CD14-positive monocyte (primary cell): ENCODE measurements at regions not wholly inside any gene's neighbourhood (a gene's known extent, or its start where the extent isn't known, plus 50 kb on each side); places are given as distances from the start of the nearest gene placed in this dataset.
"Not testable (repeated sequence)": the region's sequence is repeated elsewhere in the genome, so short reads cannot be mapped to it uniquely, and the experiment has no call there.

Source experiments
- DNase-seq, 3 donors: peaks; one replicate each; pipeline ENCODE4 v3.0.0-alpha.2; 2011 to 2022
- H2AFZ ChIP-seq: 2 replicates; pipeline ENCODE4 v1.6.0; 2012; ENCODE audit warnings: mild to moderate bottlenecking, low read depth, low read length, inconsistent platforms; ENCODE audit not compliant: insufficient read depth, poor library complexity, severe bottlenecking
- H3K27ac ChIP-seq, 2 donors: 1 replicate in 1 of 2; 2 replicates in 1 of 2; pipeline ENCODE4 v1.5.1; 2012 to 2013; ENCODE audit warnings: low read length in 2 of 2, control low read depth in 1 of 2, inconsistent platforms in 1 of 2, low read depth in 1 of 2, mild to moderate bottlenecking in 1 of 2
- H3K27me3 ChIP-seq, 2 donors: one replicate each; pipeline versions ENCODE4 v1.6.0 to v1.6.1; 2011 to 2013; ENCODE audit warnings: low read length in 2 of 2; ENCODE audit not compliant: control insufficient read depth in 2 of 2, insufficient read depth in 2 of 2
- H3K36me3 ChIP-seq, 2 donors: replicated peaks in 1 of 2; 1 replicate in 1 of 2; 2 replicates in 1 of 2; pipeline versions ENCODE4 v1.5.1 to v1.6.1; 2012 to 2013; ENCODE audit warnings: low read length in 2 of 2, control low read depth in 1 of 2, inconsistent platforms in 1 of 2, mild to moderate bottlenecking in 1 of 2; ENCODE audit not compliant: insufficient read depth in 2 of 2, control insufficient read depth in 1 of 2
- H3K4me1 ChIP-seq, 2 donors: 1 replicate in 1 of 2; 2 replicates in 1 of 2; pipeline versions ENCODE4 v1.5.1 to v1.6.1; 2012 to 2013; ENCODE audit warnings: low read length in 2 of 2, control low read depth in 1 of 2, inconsistent platforms in 1 of 2, mild to moderate bottlenecking in 1 of 2, moderate library complexity in 1 of 2; ENCODE audit not compliant: insufficient read depth in 2 of 2, control insufficient read depth in 1 of 2
- H3K4me2 ChIP-seq: replicated peaks from 2 replicates; pipeline ENCODE3; 2012; ENCODE audit warnings: low read length, moderate library complexity, mild to moderate bottlenecking; ENCODE audit not compliant: poor library complexity, severe bottlenecking; ENCODE audit errors: extremely low read depth
- H3K4me3 ChIP-seq, 3 experiments: fragments of 200-600 bp in 1 of 3; sonication (generic) in 1 of 3; replicated peaks in 1 of 3; 1 replicate in 2 of 3; 2 replicates in 1 of 3; pipeline ENCODE4 v1.5.1; 2011 to 2013; ENCODE audit warnings: low read length in 3 of 3, mild to moderate bottlenecking in 3 of 3, control low read depth in 2 of 3, low read depth in 2 of 3, inconsistent platforms in 1 of 3, moderate library complexity in 1 of 3
- H3K79me2 ChIP-seq: 2 replicates; pipeline ENCODE4 v1.6.0; 2012; ENCODE audit warnings: mild to moderate bottlenecking, control low read depth, inconsistent platforms, low read length, moderate library complexity; ENCODE audit not compliant: insufficient read depth
- H3K9ac ChIP-seq: 2 replicates; pipeline ENCODE4 v1.6.0; 2017; ENCODE audit warnings: low read length, mild to moderate bottlenecking; ENCODE audit not compliant: insufficient read depth, poor library complexity, severe bottlenecking
- H3K9me3 ChIP-seq, 2 donors: replicated peaks in 1 of 2; 1 replicate in 1 of 2; 2 replicates in 1 of 2; pipeline versions ENCODE4 v1.5.1 to v1.6.1; 2012 to 2013; ENCODE audit warnings: low read length in 2 of 2, control low read depth in 1 of 2; ENCODE audit not compliant: control insufficient read depth in 1 of 2, insufficient read depth in 1 of 2
- H4K20me1 ChIP-seq: 2 replicates; pipeline ENCODE4 v1.6.0; 2012; ENCODE audit warnings: mild to moderate bottlenecking, low read length, control low read depth, moderate library complexity; ENCODE audit not compliant: insufficient read depth
- H3K27ac Mint-ChIP-seq, 7 donors: one replicate each; pipeline ENCODE4 v1.8.0; 2020; ENCODE audit warnings: mild to moderate bottlenecking in 7 of 7, mixed read lengths in 7 of 7, moderate library complexity in 6 of 7, inconsistent platforms in 2 of 7
- H3K27me3 Mint-ChIP-seq, 3 donors: one replicate each; pipeline ENCODE4 v1.8.0; 2021 to 2022; ENCODE audit warnings: low read depth in 3 of 3, mild to moderate bottlenecking in 3 of 3, mixed read lengths in 3 of 3, moderate library complexity in 3 of 3, inconsistent platforms in 1 of 3
- H3K36me3 Mint-ChIP-seq, 2 donors: one replicate each; pipeline ENCODE4 v1.8.0; 2020; ENCODE audit warnings: mixed read lengths in 2 of 2, inconsistent platforms in 1 of 2, mild to moderate bottlenecking in 1 of 2
- H3K4me1 Mint-ChIP-seq: one replicate; pipeline ENCODE4 v1.8.0; 2020; ENCODE audit warnings: mild to moderate bottlenecking, mixed read lengths
- H3K4me3 Mint-ChIP-seq, 2 donors: one replicate each; pipeline ENCODE4 v1.8.0; 2020; ENCODE audit warnings: mild to moderate bottlenecking in 2 of 2, mixed read lengths in 2 of 2, moderate library complexity in 1 of 2
- H3K9me3 Mint-ChIP-seq, 7 donors: one replicate each; pipeline ENCODE4 v1.8.0; 2020 to 2022; ENCODE audit warnings: mixed read lengths in 7 of 7, mild to moderate bottlenecking in 6 of 7, moderate library complexity in 6 of 7, inconsistent platforms in 2 of 7
- WGBS: methylation state at CpG from one replicate; pipeline ENCODE4 v1.1.5; 2013; ENCODE audit warnings: missing lambda C conversion rate; ENCODE audit not compliant: insufficient coverage; 5-methylcytosine and 5-hydroxymethylcytosine counted together
- intact Hi-C, 2 donors: fragments of 100-400 bp; cut with micrococcal nuclease; formaldehyde crosslinking; loops; one replicate each; pipeline versions ENCODE4 v1.15.0 to v1.15.1; 2023

DNA sequence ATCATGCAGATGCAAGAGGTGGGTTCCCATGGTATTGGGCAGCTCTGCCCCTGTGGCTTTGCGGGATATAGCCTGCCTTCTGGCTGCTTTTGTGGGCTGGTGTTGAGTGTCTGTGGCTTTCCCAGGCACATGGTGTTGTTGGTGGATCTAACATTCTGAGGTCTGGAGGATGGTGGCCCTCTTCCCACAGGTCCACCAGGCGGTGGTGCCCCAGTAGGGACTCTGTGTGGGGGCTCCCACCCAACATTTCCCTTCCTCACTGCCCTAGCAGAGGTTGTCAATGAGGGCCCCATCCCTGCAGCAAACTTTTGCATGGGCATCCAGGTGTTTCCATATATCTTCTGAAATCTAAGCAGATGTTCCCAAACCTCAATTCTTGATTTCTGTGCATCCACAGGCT lies 420.5 kb upstream of the TPTE start:
- DNase-seq, H3K9me3 ChIP-seq, H3K36me3 Mint-ChIP-seq: not testable (repeated sequence)

DNA sequence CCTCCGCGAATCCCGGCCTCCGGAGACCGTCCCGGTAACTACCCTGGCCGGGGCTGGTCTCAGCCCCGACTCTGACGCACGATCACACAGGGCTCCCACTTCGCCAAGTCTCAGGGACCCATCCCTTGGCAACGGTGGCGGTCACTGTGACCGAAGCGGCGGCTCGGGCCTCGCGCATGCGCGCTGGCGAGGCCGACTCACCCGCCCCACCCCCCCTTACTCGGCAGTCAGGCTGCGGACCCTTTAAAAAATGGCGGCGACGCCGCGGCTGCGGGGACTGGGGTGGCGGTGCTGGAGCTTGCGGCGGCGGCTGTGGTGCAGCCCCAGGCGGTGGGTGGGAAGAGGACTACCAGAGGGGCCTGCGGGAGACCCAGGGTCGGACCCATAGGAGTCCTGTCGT lies 402.0 kb upstream of the TPTE start:
- H4K20me1 ChIP-seq, H3K36me3 Mint-ChIP-seq, H3K36me3 ChIP-seq, H3K79me2 ChIP-seq, H3K4me3 Mint-ChIP-seq, DNase-seq, H2AFZ ChIP-seq, H3K4me1 ChIP-seq, H3K4me3 ChIP-seq, intact Hi-C loops, H3K27me3 Mint-ChIP-seq, H3K9ac ChIP-seq, H3K27ac ChIP-seq, H3K4me1 Mint-ChIP-seq, H3K27me3 ChIP-seq, H3K27ac Mint-ChIP-seq, H3K4me2 ChIP-seq: not testable (repeated sequence)
- 69% methylated on average over 13 of the region's 40 CpGs for WGBS
- H3K9me3 ChIP-seq: peaks cover 29 to 39% of the 10 kb centered on the region in 2 donors
- H3K9me3 Mint-ChIP-seq: peaks cover 19 to 42% (median 25%) of the 10 kb centered on the region in 7 donors

More for the DNA sequence above, 420.5 kb upstream of the TPTE start:
- intact Hi-C loops, H3K4me1 ChIP-seq, H3K4me1 Mint-ChIP-seq, H2AFZ ChIP-seq, H3K4me3 ChIP-seq, H3K36me3 ChIP-seq, H4K20me1 ChIP-seq, H3K9me3 Mint-ChIP-seq, H3K27me3 Mint-ChIP-seq, H3K27ac ChIP-seq, H3K4me2 ChIP-seq, H3K4me3 Mint-ChIP-seq, H3K27me3 ChIP-seq, H3K79me2 ChIP-seq, H3K9ac ChIP-seq: not testable (repeated sequence)
- H3K27ac Mint-ChIP-seq: peak overlapping the region in 1 of 7 donors; percentile 53
- WGBS: no CpG with 5 or more reads among the region's 2 CpGs

GRCh38 chr21:10119746-10120535 lies 401.4 kb upstream of the TPTE start:
- peaks cover 19 to 42% (median 25%) of the 10 kb centered on the region in 7 donors for H3K9me3 Mint-ChIP-seq
- H3K27ac ChIP-seq, H2AFZ ChIP-seq, intact Hi-C loops, H3K4me2 ChIP-seq, H3K4me3 Mint-ChIP-seq, DNase-seq, H3K9ac ChIP-seq, H3K27me3 Mint-ChIP-seq, H3K4me1 ChIP-seq, H3K27ac Mint-ChIP-seq, H3K4me1 Mint-ChIP-seq, H4K20me1 ChIP-seq, H3K36me3 Mint-ChIP-seq, H3K79me2 ChIP-seq, H3K36me3 ChIP-seq, H3K27me3 ChIP-seq, H3K4me3 ChIP-seq: not testable (repeated sequence)
- peaks cover 29 to 39% of the 10 kb centered on the region in 2 donors for H3K9me3 ChIP-seq
- 72% methylated on average over 11 of the region's 58 CpGs for WGBS

- H3K4me3 ChIP-seq, H3K27me3 ChIP-seq, H3K4me3 Mint-ChIP-seq, H4K20me1 ChIP-seq, H3K36me3 ChIP-seq, H3K4me1 Mint-ChIP-seq, H3K27ac Mint-ChIP-seq, H3K27me3 Mint-ChIP-seq, H3K36me3 Mint-ChIP-seq, H3K27ac ChIP-seq, H3K79me2 ChIP-seq, H3K4me2 ChIP-seq, H3K4me1 ChIP-seq, H3K9ac ChIP-seq, intact Hi-C loops, DNase-seq, H2AFZ ChIP-seq: not testable (repeated sequence)
- whole genome bisulfite sequencing: 56% methylated on average over 5 of the region's 22 CpGs
- H3K9me3 ChIP-seq: peaks cover 29 to 42% of the 10 kb centered on the region in 2 donors
- H3K9me3 Mint-ChIP-seq: peaks cover 20 to 45% (median 28%) of the 10 kb centered on the region in 7 donors
These were observed 400.8 kb upstream of the TPTE start for GRCh38 chr21:10120536-10120934.
